GM23338 (cell line): ENCODE measurements at regions not wholly inside any gene's neighbourhood (a gene's known extent, or its start where the extent isn't known, plus 50 kb on each side); places are given as distances from the start of the nearest gene placed in this dataset.

ENCODE experiments used
- CREB1 ChIP-seq: fragments of 250-450 bp; sonication (Bioruptor Pico); IDR thresholded peaks from 2 replicates; pipeline ENCODE4 v1.5.0; 2020; ENCODE audit warnings: low read depth, mild to moderate bottlenecking, moderate library complexity
- EZH2 ChIP-seq: fragments of 200-600 bp; sonication (generic); IDR thresholded peaks from one replicate; pipeline ENCODE4 v1.8.0; 2017; ENCODE audit warnings: antibody characterized with exemption, mild to moderate bottlenecking, low read depth; ENCODE audit not compliant: unreplicated experiment
- POLR2AphosphoS5 ChIP-seq: IDR thresholded peaks from 2 replicates; pipeline ENCODE4 v1.6.1; 2016; ENCODE audit warnings: antibody characterized with exemption, low read depth
- STAT1 ChIP-seq: IDR thresholded peaks from one replicate; pipeline ENCODE4 v1.6.1; 2016; ENCODE audit warnings: antibody characterized with exemption; ENCODE audit not compliant: unreplicated experiment
- ZNF114 ChIP-seq: fragments of 250-450 bp; sonication (Bioruptor Pico); IDR thresholded peaks from 2 replicates; pipeline ENCODE4 v1.5.0; 2020; ENCODE audit warnings: mild to moderate bottlenecking, moderate library complexity
- ZNF462 ChIP-seq: fragments of 250-450 bp; sonication (Bioruptor Pico); IDR thresholded peaks from 2 replicates; pipeline ENCODE4 v1.5.0; 2020; ENCODE audit warnings: mild to moderate bottlenecking, moderate library complexity
- TF ChIP-seq, protein P1 (sequence below): IDR thresholded peaks from 2 replicates; pipeline ENCODE4 v1.6.1; 2016; ENCODE audit warnings: antibody characterized with exemption
- TF ChIP-seq, protein P2 (sequence below): IDR thresholded peaks from one replicate; pipeline ENCODE4 v1.6.1; 2018; ENCODE audit warnings: antibody characterized with exemption; ENCODE audit not compliant: unreplicated experiment

DNA sequence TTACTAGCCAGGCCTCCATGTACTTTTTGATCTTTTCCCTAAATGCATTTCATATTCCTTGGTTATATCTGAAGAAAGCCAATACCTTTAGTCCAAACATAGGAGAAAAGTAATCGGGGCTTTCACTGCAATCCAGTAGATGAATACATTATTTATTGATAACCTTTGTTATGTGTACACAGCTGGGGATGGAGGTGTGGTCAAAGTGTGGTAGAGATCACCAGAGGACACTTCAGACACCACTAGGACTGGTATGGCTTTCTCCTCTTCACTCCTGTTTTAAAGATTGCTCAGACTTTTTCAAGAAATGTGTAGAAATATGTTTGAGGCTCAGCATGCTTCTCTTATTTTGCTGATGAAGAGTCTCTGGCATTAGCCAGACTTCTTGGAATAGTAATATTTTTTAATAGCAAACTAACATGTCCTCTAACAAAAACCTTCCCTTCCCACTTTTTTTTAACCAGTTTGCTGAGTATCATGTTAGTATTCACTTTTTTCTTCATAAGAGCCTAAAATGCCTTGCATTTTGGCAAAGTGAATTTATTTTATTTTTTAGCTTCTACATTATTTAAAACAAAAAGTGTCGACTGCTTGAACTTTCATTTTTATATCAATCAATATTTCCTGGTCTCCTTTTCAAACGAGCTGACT, 65.6 kb upstream of the MBNL1 start (continued):
- TF ChIP-seq ZNF462 (no peak), STAT1 (no peak), EZH2 (no peak), POLR2AphosphoS5 (no peak), CREB1 (CRISPR knock-in tag) (no peak), ZNF114 (CRISPR knock-in tag) (no peak)
- TF ChIP-seq, protein P1, sequence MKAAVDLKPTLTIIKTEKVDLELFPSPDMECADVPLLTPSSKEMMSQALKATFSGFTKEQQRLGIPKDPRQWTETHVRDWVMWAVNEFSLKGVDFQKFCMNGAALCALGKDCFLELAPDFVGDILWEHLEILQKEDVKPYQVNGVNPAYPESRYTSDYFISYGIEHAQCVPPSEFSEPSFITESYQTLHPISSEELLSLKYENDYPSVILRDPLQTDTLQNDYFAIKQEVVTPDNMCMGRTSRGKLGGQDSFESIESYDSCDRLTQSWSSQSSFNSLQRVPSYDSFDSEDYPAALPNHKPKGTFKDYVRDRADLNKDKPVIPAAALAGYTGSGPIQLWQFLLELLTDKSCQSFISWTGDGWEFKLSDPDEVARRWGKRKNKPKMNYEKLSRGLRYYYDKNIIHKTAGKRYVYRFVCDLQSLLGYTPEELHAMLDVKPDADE, result no peak
- TF ChIP-seq, protein P2, sequence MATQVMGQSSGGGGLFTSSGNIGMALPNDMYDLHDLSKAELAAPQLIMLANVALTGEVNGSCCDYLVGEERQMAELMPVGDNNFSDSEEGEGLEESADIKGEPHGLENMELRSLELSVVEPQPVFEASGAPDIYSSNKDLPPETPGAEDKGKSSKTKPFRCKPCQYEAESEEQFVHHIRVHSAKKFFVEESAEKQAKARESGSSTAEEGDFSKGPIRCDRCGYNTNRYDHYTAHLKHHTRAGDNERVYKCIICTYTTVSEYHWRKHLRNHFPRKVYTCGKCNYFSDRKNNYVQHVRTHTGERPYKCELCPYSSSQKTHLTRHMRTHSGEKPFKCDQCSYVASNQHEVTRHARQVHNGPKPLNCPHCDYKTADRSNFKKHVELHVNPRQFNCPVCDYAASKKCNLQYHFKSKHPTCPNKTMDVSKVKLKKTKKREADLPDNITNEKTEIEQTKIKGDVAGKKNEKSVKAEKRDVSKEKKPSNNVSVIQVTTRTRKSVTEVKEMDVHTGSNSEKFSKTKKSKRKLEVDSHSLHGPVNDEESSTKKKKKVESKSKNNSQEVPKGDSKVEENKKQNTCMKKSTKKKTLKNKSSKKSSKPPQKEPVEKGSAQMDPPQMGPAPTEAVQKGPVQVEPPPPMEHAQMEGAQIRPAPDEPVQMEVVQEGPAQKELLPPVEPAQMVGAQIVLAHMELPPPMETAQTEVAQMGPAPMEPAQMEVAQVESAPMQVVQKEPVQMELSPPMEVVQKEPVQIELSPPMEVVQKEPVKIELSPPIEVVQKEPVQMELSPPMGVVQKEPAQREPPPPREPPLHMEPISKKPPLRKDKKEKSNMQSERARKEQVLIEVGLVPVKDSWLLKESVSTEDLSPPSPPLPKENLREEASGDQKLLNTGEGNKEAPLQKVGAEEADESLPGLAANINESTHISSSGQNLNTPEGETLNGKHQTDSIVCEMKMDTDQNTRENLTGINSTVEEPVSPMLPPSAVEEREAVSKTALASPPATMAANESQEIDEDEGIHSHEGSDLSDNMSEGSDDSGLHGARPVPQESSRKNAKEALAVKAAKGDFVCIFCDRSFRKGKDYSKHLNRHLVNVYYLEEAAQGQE, result no peak
